ENCODE measurements at regions not wholly inside any gene's neighbourhood (a gene's known extent, or its start where the extent isn't known, plus 50 kb on each side); places are given as distances from the start of the nearest gene placed in this dataset.

- DNase-seq = no peak
Measured at GRCh38 chr9:91161465-91162300, 200.0 kb downstream of the AUH start.

DNA sequence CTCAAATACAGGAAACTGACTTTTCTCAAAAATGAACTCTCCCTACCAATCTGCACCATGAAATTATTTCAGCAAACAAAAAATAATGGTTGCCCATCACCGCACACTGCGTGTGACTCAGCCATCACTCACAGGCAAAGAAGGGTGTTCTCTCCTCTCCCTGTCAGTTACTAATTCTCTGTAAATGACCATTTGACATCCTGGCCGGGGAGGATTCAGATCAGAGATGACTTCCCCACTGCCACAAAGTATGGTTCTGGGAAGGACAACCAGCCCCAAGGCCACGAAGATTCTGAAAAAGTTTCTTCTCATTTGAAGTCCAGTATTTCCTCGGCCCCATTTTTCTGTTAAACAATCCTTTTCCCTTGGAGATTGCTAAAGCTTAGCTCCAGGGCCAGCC lies 199.4 kb downstream of the AUH start:
- no peak for DNase-seq

GRCh38 chr9:91162784-91163443 lies 198.8 kb downstream of the AUH start:
- DNase-seq = no peak

- DNase-seq = no peak
Measured at GRCh38 chr9:91163444-91163772, 198.3 kb downstream of the AUH start.

GRCh38 chr9:91163773-91164471 lies 197.8 kb downstream of the AUH start:
- DNase-seq = no peak
